HCT116 (cell line): ENCODE measurements at regions not wholly inside any gene's neighbourhood (a gene's known extent, or its start where the extent isn't known, plus 50 kb on each side); places are given as distances from the start of the nearest gene placed in this dataset.

ENCODE experiments used
- ATAC-seq: fragments of 200-7000 bp; cut with Tn5 transposase; 2 replicates; pipeline ENCODE4 v1.9.1; 2020; ENCODE audit warnings: mild to moderate bottlenecking, moderate library complexity
- BruUV-seq: library from RNA; stranded (reverse); fragments of 400-500 nt; replicated peaks from 2 replicates; lab custom pipeline; 2021; lab: Mats Ljungman, UMichigan
- CTCF ChIA-PET: fragments of 300-600 bp; sonication (Branson Sonifier 250); formaldehyde crosslinking; loops from one replicate; lab custom pipeline; 2021; ENCODE audit warnings: antibody characterized with exemption; lab: Charles Lee
- POLR2A ChIA-PET: fragments of 300-600, 350-600 bp; sonication (Branson Sonifier 250); formaldehyde crosslinking; loops from one replicate; lab custom pipeline; 2021; ENCODE audit warnings: antibody characterized with exemption; lab: Charles Lee
- RAD21 ChIA-PET, 2 experiments: fragments of 300-600 bp; sonication (Branson Sonifier 250); formaldehyde crosslinking; loops; one replicate each; lab custom pipeline; 2023; ENCODE audit warnings: low total read pairs in 2 of 2; ENCODE audit not compliant: uncharacterized antibody in 2 of 2, unreplicated experiment in 2 of 2, low non-redundant PET in 1 of 2; lab: Charles Lee
- DNase-seq: peaks from one replicate; pipeline ENCODE4 v3.0.0-alpha.2; 2010; ENCODE audit warnings: low read depth, low spot score
- H2AFZ ChIP-seq: fragments of 200-600 bp; shearing (Covaris generic), sonication (generic); 2 replicates; pipeline ENCODE4 v1.6.1; 2017; ENCODE audit warnings: low read depth, mixed run types, mixed read lengths, antibody characterized with exemption, low read length; ENCODE audit not compliant: poor library complexity, severe bottlenecking
- H3K27ac ChIP-seq: 2 replicates; pipeline ENCODE4 v1.5.1; 2012; ENCODE audit warnings: low read depth, low read length
- H3K27me3 ChIP-seq: fragments of 200-600 bp; sonication (generic); 2 replicates; pipeline ENCODE4 v1.6.1; 2016; ENCODE audit warnings: mixed run types, low read length, mixed read lengths; ENCODE audit not compliant: insufficient read depth
- H3K36me3 ChIP-seq, 2 experiments: fragments of 200-500 bp in 1 of 2; fragments of 200-600 bp in 1 of 2; sonication (Bioruptor generic) in 1 of 2; sonication (generic) in 1 of 2; 2 replicates each; pipeline versions ENCODE4 v1.5.1 to v1.6.1; 2014 to 2016; ENCODE audit warnings: low read length in 2 of 2, inconsistent platforms in 1 of 2, mixed read lengths in 1 of 2, mixed run types in 1 of 2; ENCODE audit not compliant: insufficient read depth in 2 of 2, control insufficient read depth in 1 of 2
- H3K4me1 ChIP-seq, 2 experiments: fragments of 200-600 bp in 1 of 2; sonication (generic) in 1 of 2; 2 replicates each; pipeline versions ENCODE4 v1.5.1 to v1.6.1; 2012 to 2017; ENCODE audit warnings: low read length in 2 of 2, inconsistent platforms in 1 of 2, mild to moderate bottlenecking in 1 of 2, mixed read lengths in 1 of 2, mixed run types in 1 of 2, moderate library complexity in 1 of 2; ENCODE audit not compliant: insufficient read depth in 2 of 2, control insufficient read depth in 1 of 2
- H3K4me2 ChIP-seq: fragments of 200-600 bp; sonication (generic); 2 replicates; pipeline ENCODE4 v1.6.1; 2017; ENCODE audit warnings: mixed run types, low read length, mixed read lengths
- H3K4me3 ChIP-seq, 2 experiments: fragments of 200-600 bp in 1 of 2; sonication (generic) in 1 of 2; replicated peaks in 1 of 2; 2 replicates each; pipeline ENCODE4 v1.5.1; 2011 to 2016; ENCODE audit warnings: low read length in 2 of 2, control low read depth in 1 of 2, low read depth in 1 of 2, mild to moderate bottlenecking in 1 of 2, mixed read lengths in 1 of 2, mixed run types in 1 of 2
- H3K79me2 ChIP-seq: fragments of 200-600 bp; sonication (generic); 2 replicates; pipeline ENCODE4 v1.6.1; 2017; ENCODE audit warnings: mild to moderate bottlenecking, mixed run types, low read length, moderate library complexity, mixed read lengths; ENCODE audit not compliant: insufficient read depth
- H3K9ac ChIP-seq: fragments of 200-600 bp; sonication (generic); 2 replicates; pipeline ENCODE4 v1.6.1; 2016; ENCODE audit warnings: low read length, mixed read lengths
- H3K9me2 ChIP-seq: fragments of 200-600 bp; sonication (generic), shearing (Covaris generic); 2 replicates; pipeline ENCODE4 v1.6.1; 2017; ENCODE audit warnings: mixed run types, mild to moderate bottlenecking, moderate library complexity; ENCODE audit not compliant: insufficient read depth
- H3K9me3 ChIP-seq, 2 experiments: fragments of 200-500 bp in 1 of 2; fragments of 200-600 bp in 1 of 2; sonication (Bioruptor generic) in 1 of 2; sonication (generic) in 1 of 2; 2 replicates each; pipeline ENCODE4 v1.6.1; 2014 to 2017; ENCODE audit warnings: low read length in 2 of 2, mixed read lengths in 2 of 2, inconsistent platforms in 1 of 2, low read depth in 1 of 2, mild to moderate bottlenecking in 1 of 2, mixed run types in 1 of 2, moderate library complexity in 1 of 2; ENCODE audit not compliant: control insufficient read depth in 1 of 2, insufficient read depth in 1 of 2
- H4K20me1 ChIP-seq: fragments of 200-600 bp; sonication (generic), shearing (Covaris generic); 2 replicates; pipeline ENCODE4 v1.6.1; 2017; ENCODE audit warnings: mixed run types, mild to moderate bottlenecking, moderate library complexity; ENCODE audit not compliant: insufficient read depth
- CBX3 ChIP-seq: IDR thresholded peaks from 2 replicates; pipeline ENCODE4 v1.6.1; 2012; ENCODE audit warnings: low read depth
- CEBPB ChIP-seq: IDR thresholded peaks from 2 replicates; pipeline ENCODE4 v1.6.1; 2012; ENCODE audit warnings: low read depth
- ELF1 ChIP-seq: IDR thresholded peaks from 2 replicates; pipeline ENCODE4 v1.6.1; 2012; ENCODE audit warnings: low read depth, borderline replicate concordance
- EZH2 ChIP-seq: fragments of 200-600 bp; sonication (generic); IDR thresholded peaks from 2 replicates; pipeline ENCODE4 v1.6.1; 2017; ENCODE audit warnings: antibody characterized with exemption, mixed run types
- EZH2phosphoT487 ChIP-seq: fragments of 200-600 bp; IDR thresholded peaks from 2 replicates; pipeline ENCODE4 v1.6.1; 2018; ENCODE audit warnings: antibody characterized with exemption, borderline replicate concordance
- FOSL1 ChIP-seq: IDR thresholded peaks from 2 replicates; pipeline ENCODE4 v1.6.1; 2012; ENCODE audit warnings: low read depth
- JUND ChIP-seq: IDR thresholded peaks from 2 replicates; pipeline ENCODE4 v1.6.1; 2012
- POLR2AphosphoS5 ChIP-seq: IDR thresholded peaks from 2 replicates; pipeline ENCODE4 v1.6.1; 2011; ENCODE audit warnings: mild to moderate bottlenecking, low read depth, low read length, moderate library complexity
- RAD21 ChIP-seq: IDR thresholded peaks from 2 replicates; pipeline ENCODE4 v1.6.1; 2012; ENCODE audit warnings: low read depth, mild to moderate bottlenecking
- SP1 ChIP-seq: IDR thresholded peaks from 2 replicates; pipeline ENCODE4 v1.6.1; 2012; ENCODE audit warnings: low read depth
- SRF ChIP-seq: IDR thresholded peaks from 2 replicates; pipeline ENCODE4 v1.6.1; 2012; ENCODE audit warnings: low read depth
- ZBTB33 ChIP-seq: IDR thresholded peaks from 2 replicates; pipeline ENCODE4 v1.6.1; 2011; ENCODE audit warnings: mild to moderate bottlenecking, low read length, moderate library complexity; ENCODE audit not compliant: insufficient replicate concordance; ENCODE audit errors: extremely low read depth
- ZNF274 ChIP-seq: fragments of 200-500 bp; sonication (Bioruptor generic); IDR thresholded peaks from 2 replicates; pipeline ENCODE4 v1.6.1; 2014; ENCODE audit warnings: mild to moderate bottlenecking, low read depth, low read length, inconsistent platforms
- intact Hi-C: fragments of 100-400 bp; cut with micrococcal nuclease; formaldehyde crosslinking; loops from 2 replicates; pipeline ENCODE4 v1.10.0; 2022
- TF ChIP-seq, protein P1 (sequence below): IDR thresholded peaks from 2 replicates; pipeline ENCODE4 v1.6.1; 2012
- TF ChIP-seq, protein P2 (sequence below), 3 experiments: fragments of 200-600 bp in 1 of 3; sonication (generic) in 1 of 3; IDR thresholded peaks in 2 of 3; conservative IDR thresholded peaks in 1 of 3; 2 replicates each; pipeline ENCODE4 v1.5.1; 2012 to 2017; ENCODE audit warnings: low read depth in 2 of 3, low read length in 2 of 3, antibody characterized with exemption in 1 of 3, borderline replicate concordance in 1 of 3, control low read depth in 1 of 3, mild to moderate bottlenecking in 1 of 3, mixed read lengths in 1 of 3, mixed run types in 1 of 3, moderate library complexity in 1 of 3; ENCODE audit not compliant: insufficient read depth in 1 of 3

- no peak for DNase-seq
- H2AFZ ChIP-seq = no peak overlapping the region
- H4K20me1 ChIP-seq = no peaks in the 10 kb centered on the region
- TF ChIP-seq CEBPB (no peak), RAD21 (no peak), SRF (no peak), EZH2phosphoT487 (no peak), CBX3 (no peak), FOSL1 (no peak), ELF1 (no peak), ZBTB33 (no peak), EZH2 (no peak), SP1 (no peak), POLR2AphosphoS5 (no peak), ZNF274 (no peak), JUND (no peak)
- TF ChIP-seq, protein P1, sequence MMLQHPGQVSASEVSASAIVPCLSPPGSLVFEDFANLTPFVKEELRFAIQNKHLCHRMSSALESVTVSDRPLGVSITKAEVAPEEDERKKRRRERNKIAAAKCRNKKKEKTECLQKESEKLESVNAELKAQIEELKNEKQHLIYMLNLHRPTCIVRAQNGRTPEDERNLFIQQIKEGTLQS = no peak
- TF ChIP-seq, protein P2, sequence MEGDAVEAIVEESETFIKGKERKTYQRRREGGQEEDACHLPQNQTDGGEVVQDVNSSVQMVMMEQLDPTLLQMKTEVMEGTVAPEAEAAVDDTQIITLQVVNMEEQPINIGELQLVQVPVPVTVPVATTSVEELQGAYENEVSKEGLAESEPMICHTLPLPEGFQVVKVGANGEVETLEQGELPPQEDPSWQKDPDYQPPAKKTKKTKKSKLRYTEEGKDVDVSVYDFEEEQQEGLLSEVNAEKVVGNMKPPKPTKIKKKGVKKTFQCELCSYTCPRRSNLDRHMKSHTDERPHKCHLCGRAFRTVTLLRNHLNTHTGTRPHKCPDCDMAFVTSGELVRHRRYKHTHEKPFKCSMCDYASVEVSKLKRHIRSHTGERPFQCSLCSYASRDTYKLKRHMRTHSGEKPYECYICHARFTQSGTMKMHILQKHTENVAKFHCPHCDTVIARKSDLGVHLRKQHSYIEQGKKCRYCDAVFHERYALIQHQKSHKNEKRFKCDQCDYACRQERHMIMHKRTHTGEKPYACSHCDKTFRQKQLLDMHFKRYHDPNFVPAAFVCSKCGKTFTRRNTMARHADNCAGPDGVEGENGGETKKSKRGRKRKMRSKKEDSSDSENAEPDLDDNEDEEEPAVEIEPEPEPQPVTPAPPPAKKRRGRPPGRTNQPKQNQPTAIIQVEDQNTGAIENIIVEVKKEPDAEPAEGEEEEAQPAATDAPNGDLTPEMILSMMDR (IDR thresholded peaks at IDR 0.05 in 2 of 3, conservative IDR thresholded peaks at IDR 0.05 in 1 of 3; ENCODE audit: borderline replicate concordance in 1 of 3, insufficient read depth in 1 of 3, low read depth in 2 of 3, low read length in 2 of 3) = no peak
- TF ChIP-seq, all 23 proteins: peak for 0
- ChIA-PET POLR2A (no interaction called here), RAD21 (no interaction called here), CTCF (no interaction called here)
- intact Hi-C loops = no loop called here
- H3K36me3 ChIP-seq = no peaks in the 10 kb centered on the region
- no TSS peak for BruUV-seq
- no peak overlapping the region for H3K27ac ChIP-seq
- H3K79me2 ChIP-seq = no peaks in the 10 kb centered on the region
- no peak overlapping the region for H3K4me3 ChIP-seq
- H3K9me2 ChIP-seq = no peaks in the 10 kb centered on the region
- no peaks in the 10 kb centered on the region for H3K9me3 ChIP-seq
- no peak overlapping the region for H3K9ac ChIP-seq
- H3K4me1 ChIP-seq = no peaks in the 10 kb centered on the region
- no peaks in the 10 kb centered on the region for H3K27me3 ChIP-seq
- ATAC-seq = no peak
- H3K4me2 ChIP-seq = no peak overlapping the region
Observed at GRCh38 chr6:144377586-144378210, 92.6 kb downstream of the UTRN start.
